ENCODE measurements at regions not wholly inside any gene's neighbourhood (a gene's known extent, or its start where the extent isn't known, plus 50 kb on each side); places are given as distances from the start of the nearest gene placed in this dataset.

- TF ChIP-seq CTCF (IDR thresholded peaks at IDR 0.05; ENCODE audit: insufficient read depth, low read length), result no peak
- no peak for DNase-seq (ENCODE audit: low read depth)
Observed at GRCh38 chr14:105841022-105842009, 314.9 kb downstream of the TMEM121 start.

GRCh38 chr14:105842105-105842504 lies 315.7 kb downstream of the TMEM121 start:
- TF ChIP-seq CTCF (IDR thresholded peaks at IDR 0.05; ENCODE audit: insufficient read depth, low read length), result no peak
- no peak for DNase-seq (ENCODE audit: low read depth)
- no peak overlapping the region for H3K4me3 ChIP-seq (ENCODE audit: low read depth, low read length)

More at GRCh38 chr14:105841022-105842009, 314.9 kb downstream of the TMEM121 start:
- no peak overlapping the region for H3K4me3 ChIP-seq (ENCODE audit: low read depth, low read length)

- H3K4me3 ChIP-seq (ENCODE audit: low read depth, low read length), result no peak overlapping the region
- DNase-seq (ENCODE audit: low read depth), result no peak
- TF ChIP-seq CTCF (IDR thresholded peaks at IDR 0.05; ENCODE audit: insufficient read depth, low read length), result no peak
Observed at GRCh38 chr14:105843444-105844046, 317.2 kb downstream of the TMEM121 start.

- DNase-seq (ENCODE audit: low read depth), result no peak
- H3K4me3 ChIP-seq (ENCODE audit: low read depth, low read length), result no peak overlapping the region
- TF ChIP-seq CTCF (IDR thresholded peaks at IDR 0.05; ENCODE audit: insufficient read depth, low read length), result no peak
Observed at GRCh38 chr14:105844047-105844630, 317.8 kb downstream of the TMEM121 start.

- DNase-seq (ENCODE audit: low read depth), result no peak
- no peak for TF ChIP-seq CTCF (IDR thresholded peaks at IDR 0.05; ENCODE audit: insufficient read depth, low read length)
Observed at GRCh38 chr14:105844810-105845724, 318.7 kb downstream of the TMEM121 start.

GRCh38 chr14:105845725-105846309 lies 319.4 kb downstream of the TMEM121 start:
- H3K4me3 ChIP-seq (ENCODE audit: low read depth, low read length), result no peak overlapping the region
- DNase-seq (ENCODE audit: low read depth), result no peak
- no peak for TF ChIP-seq CTCF (IDR thresholded peaks at IDR 0.05; ENCODE audit: insufficient read depth, low read length)

More at GRCh38 chr14:105844810-105845724, 318.7 kb downstream of the TMEM121 start:
- no peak overlapping the region for H3K4me3 ChIP-seq (ENCODE audit: low read depth, low read length)
